ENCODE measurements at regions not wholly inside any gene's neighbourhood (a gene's known extent, or its start where the extent isn't known, plus 50 kb on each side); places are given as distances from the start of the nearest gene placed in this dataset.

GRCh38 chr1:216793303-216793702 lies 70.1 kb upstream of the ESRRG start:
- TF ChIP-seq POLR2A (IDR thresholded peaks at IDR 0.05) (no peak), CTCF (IDR thresholded peaks at IDR 0.05) (no peak)
- Histone ChIP-seq H3K4me1 (replicated peaks in 1 of 2) (no peaks in the 10 kb centered on the region), H3K27ac (no peak overlapping the region), H3K36me3 (replicated peaks in 1 of 2) (no peaks in the 10 kb centered on the region), H3K9me3 (replicated peaks in 1 of 3) (no peaks in the 10 kb centered on the region), H3K27me3 (no peaks in the 10 kb centered on the region), H3K4me3 (no peak overlapping the region)
- no peak for DNase-seq
- intact Hi-C loops (cut with DNase I) = no loop called here

GRCh38 chr1:216788671-216789070 lies 65.4 kb upstream of the ESRRG start:
- Histone ChIP-seq H3K4me1 (replicated peaks in 1 of 2) (no peaks in the 10 kb centered on the region), H3K27ac (no peak overlapping the region), H3K4me3 (no peak overlapping the region), H3K27me3 (no peaks in the 10 kb centered on the region), H3K36me3 (replicated peaks in 1 of 2) (no peaks in the 10 kb centered on the region), H3K9me3 (replicated peaks in 1 of 3) (no peaks in the 10 kb centered on the region)
- intact Hi-C loops (cut with DNase I) = no loop called here
- WGBS, 4 donors = 91 to 100% (median 95%) methylated on average over 1 of the region's 1 CpG
- no peak for DNase-seq
- no peak for TF ChIP-seq CTCF (IDR thresholded peaks at IDR 0.05)
- no peak for TF ChIP-seq POLR2A (IDR thresholded peaks at IDR 0.05)

GRCh38 chr1:216785737-216786136 lies 62.5 kb upstream of the ESRRG start:
- H3K36me3 ChIP-seq (replicated peaks in 1 of 2) = no peaks in the 10 kb centered on the region
- no peak for DNase-seq
- no peak overlapping the region for H3K27ac ChIP-seq
- 62 to 82% (median 72%) methylated on average over 4 of the region's 4 CpGs for WGBS, 4 donors
- TF ChIP-seq POLR2A (IDR thresholded peaks at IDR 0.05) = no peak
- no peak for TF ChIP-seq CTCF (IDR thresholded peaks at IDR 0.05)
- H3K4me1 ChIP-seq (replicated peaks in 1 of 2) = no peaks in the 10 kb centered on the region
- no peak overlapping the region for H3K4me3 ChIP-seq
- intact Hi-C loops (cut with DNase I) = no loop called here
- no peaks in the 10 kb centered on the region for H3K9me3 ChIP-seq (replicated peaks in 1 of 3)
- H3K27me3 ChIP-seq = no peaks in the 10 kb centered on the region

GRCh38 chr1:216785221-216785620 lies 62.0 kb upstream of the ESRRG start:
- H3K4me1 ChIP-seq (replicated peaks in 1 of 2) = no peaks in the 10 kb centered on the region
- H3K36me3 ChIP-seq (replicated peaks in 1 of 2) = no peaks in the 10 kb centered on the region
- no peaks in the 10 kb centered on the region for H3K9me3 ChIP-seq (replicated peaks in 1 of 3)
- no peaks in the 10 kb centered on the region for H3K27me3 ChIP-seq
- H3K4me3 ChIP-seq = no peak overlapping the region
- H3K27ac ChIP-seq = no peak overlapping the region
- 84 to 97% (median 89%) methylated on average over 3 of the region's 3 CpGs for WGBS, 4 donors
- intact Hi-C loops (cut with DNase I) = no loop called here
- TF ChIP-seq CTCF (IDR thresholded peaks at IDR 0.05) = no peak
- TF ChIP-seq POLR2A (IDR thresholded peaks at IDR 0.05) = no peak
- DNase-seq = no peak

Data from adrenal gland (tissue), 9 donors.